H1 (cell line): ENCODE measurements at regions not wholly inside any gene's neighbourhood (a gene's known extent, or its start where the extent isn't known, plus 50 kb on each side); places are given as distances from the start of the nearest gene placed in this dataset.

ENCODE experiments used
- EZH2 ChIP-seq: fragments of 200-600 bp; sonication (generic); IDR thresholded peaks from 2 replicates; pipeline ENCODE4 v1.7.1; 2012; ENCODE audit warnings: low read depth, mild to moderate bottlenecking, moderate library complexity, low read length, inconsistent platforms; ENCODE audit not compliant: severe bottlenecking
- JUN ChIP-seq: IDR thresholded peaks from 2 replicates; pipeline ENCODE4 v1.6.1; 2011; ENCODE audit warnings: low read depth, mild to moderate bottlenecking, improper control_type of control experiment, low read length
- KDM5A ChIP-seq: fragments of 200-600 bp; IDR thresholded peaks from 2 replicates; pipeline ENCODE4 v1.7.1; 2012; ENCODE audit warnings: mild to moderate bottlenecking, low read length, inconsistent platforms, mixed read lengths
- POLR2AphosphoS5 ChIP-seq: IDR thresholded peaks from 2 replicates; pipeline ENCODE4 v1.6.1; 2011; ENCODE audit warnings: low read depth, low read length
- RAD21 ChIP-seq, 2 experiments: IDR thresholded peaks in 1 of 2; conservative IDR thresholded peaks in 1 of 2; 2 replicates each; pipeline ENCODE4 v1.6.1; 2011; ENCODE audit warnings: low read depth in 2 of 2, low read length in 2 of 2, improper control_type of control experiment in 1 of 2, inconsistent platforms in 1 of 2, mild to moderate bottlenecking in 1 of 2, moderate library complexity in 1 of 2
- SP1 ChIP-seq: IDR thresholded peaks from 2 replicates; pipeline ENCODE4 v1.6.1; 2011; ENCODE audit warnings: low read depth, low read length
- TAF1 ChIP-seq: IDR thresholded peaks from 2 replicates; pipeline ENCODE4 v1.6.1; 2011; ENCODE audit warnings: mild to moderate bottlenecking, low read depth, low read length
- ZNF274 ChIP-seq: IDR thresholded peaks from 2 replicates; pipeline ENCODE4 v1.7.0; 2012; ENCODE audit warnings: low read length, borderline replicate concordance; ENCODE audit errors: extremely low read depth
- TF ChIP-seq, protein P1 (sequence below), 3 experiments: IDR thresholded peaks; 1 replicate in 2 of 3; 2 replicates in 1 of 3; pipeline versions ENCODE4 v1.5.1 to v1.6.1; 2011; ENCODE audit warnings: low read length in 3 of 3, mild to moderate bottlenecking in 3 of 3, inconsistent platforms in 2 of 3, low read depth in 1 of 3, moderate library complexity in 1 of 3; ENCODE audit not compliant: insufficient read depth in 1 of 3; ENCODE audit errors: control extremely low read depth in 1 of 3

DNA sequence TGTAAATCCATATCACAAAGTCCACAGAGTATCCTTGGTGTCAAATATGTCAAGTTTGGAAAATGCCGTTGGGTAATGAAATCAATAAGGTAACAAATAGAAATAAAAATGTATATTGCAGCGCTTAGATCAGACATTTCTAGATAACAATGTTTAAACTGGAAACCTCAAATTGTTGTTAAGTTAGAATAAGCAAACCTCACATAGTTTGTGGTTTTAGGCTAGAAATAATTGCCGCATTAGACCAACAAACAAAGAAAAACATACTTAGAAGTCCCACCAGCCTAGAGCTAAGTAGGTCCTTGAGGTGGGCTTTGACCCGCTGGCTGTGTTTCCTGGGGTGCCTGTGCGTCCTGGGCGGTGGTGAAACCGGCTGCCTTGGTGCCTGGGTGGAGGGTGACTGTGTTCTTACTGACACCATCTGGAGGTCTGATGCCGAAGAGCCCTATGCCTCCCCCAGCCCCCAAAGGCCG is 71.4 kb downstream of the DACT2 start:
- TF ChIP-seq POLR2AphosphoS5 (no peak), TAF1 (no peak), EZH2 (no peak), ZNF274 (no peak), JUN (no peak), SP1 (no peak), KDM5A (no peak), RAD21 (IDR thresholded peaks at IDR 0.05 in 1 of 2, conservative IDR thresholded peaks at IDR 0.05 in 1 of 2; ENCODE audit: low read depth in 2 of 2, low read length in 2 of 2) (no peak)
- TF ChIP-seq, protein P1, sequence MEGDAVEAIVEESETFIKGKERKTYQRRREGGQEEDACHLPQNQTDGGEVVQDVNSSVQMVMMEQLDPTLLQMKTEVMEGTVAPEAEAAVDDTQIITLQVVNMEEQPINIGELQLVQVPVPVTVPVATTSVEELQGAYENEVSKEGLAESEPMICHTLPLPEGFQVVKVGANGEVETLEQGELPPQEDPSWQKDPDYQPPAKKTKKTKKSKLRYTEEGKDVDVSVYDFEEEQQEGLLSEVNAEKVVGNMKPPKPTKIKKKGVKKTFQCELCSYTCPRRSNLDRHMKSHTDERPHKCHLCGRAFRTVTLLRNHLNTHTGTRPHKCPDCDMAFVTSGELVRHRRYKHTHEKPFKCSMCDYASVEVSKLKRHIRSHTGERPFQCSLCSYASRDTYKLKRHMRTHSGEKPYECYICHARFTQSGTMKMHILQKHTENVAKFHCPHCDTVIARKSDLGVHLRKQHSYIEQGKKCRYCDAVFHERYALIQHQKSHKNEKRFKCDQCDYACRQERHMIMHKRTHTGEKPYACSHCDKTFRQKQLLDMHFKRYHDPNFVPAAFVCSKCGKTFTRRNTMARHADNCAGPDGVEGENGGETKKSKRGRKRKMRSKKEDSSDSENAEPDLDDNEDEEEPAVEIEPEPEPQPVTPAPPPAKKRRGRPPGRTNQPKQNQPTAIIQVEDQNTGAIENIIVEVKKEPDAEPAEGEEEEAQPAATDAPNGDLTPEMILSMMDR (IDR thresholded peaks at IDR 0.05; ENCODE audit: control extremely low read depth in 1 of 3, insufficient read depth in 1 of 3, low read depth in 1 of 3, low read length in 3 of 3) = no peak
